DND-41 (cell line): ENCODE measurements at regions not wholly inside any gene's neighbourhood (a gene's known extent, or its start where the extent isn't known, plus 50 kb on each side); places are given as distances from the start of the nearest gene placed in this dataset.
"Not testable (repeated sequence)": the region's sequence is repeated elsewhere in the genome, so short reads cannot be mapped to it uniquely, and the experiment has no call there.

Source experiments
- ATAC-seq: fragments of 200-7000 bp; cut with Tn5 transposase; 3 replicates; pipeline ENCODE4 v1.9.1; 2021; ENCODE audit warnings: low read depth; ENCODE audit not compliant: insufficient read depth
- DNase-seq: peaks from one replicate; pipeline ENCODE4 v3.0.0-alpha.2; 2020
- H2AFZ ChIP-seq: 2 replicates; pipeline ENCODE4 v1.6.0; 2012; ENCODE audit warnings: low read depth, low read length
- H3K27ac ChIP-seq: 2 replicates; pipeline ENCODE4 v1.5.1; 2012; ENCODE audit warnings: low read length, inconsistent platforms
- H3K27me3 ChIP-seq: fragments of 200-600 bp; sonication (generic); 2 replicates; pipeline ENCODE4 v1.6.0; 2012; ENCODE audit warnings: low read length, mild to moderate bottlenecking, inconsistent platforms; ENCODE audit not compliant: insufficient read depth, poor library complexity
- H3K36me3 ChIP-seq: 2 replicates; pipeline ENCODE4 v1.5.1; 2012; ENCODE audit warnings: low read length, inconsistent platforms; ENCODE audit not compliant: insufficient read depth
- H3K4me1 ChIP-seq: 2 replicates; pipeline ENCODE4 v1.5.1; 2012; ENCODE audit warnings: mild to moderate bottlenecking, low read length; ENCODE audit not compliant: insufficient read depth
- H3K4me2 ChIP-seq: 2 replicates; pipeline ENCODE4 v1.6.0; 2012; ENCODE audit warnings: mild to moderate bottlenecking, moderate library complexity, low read length, inconsistent platforms; ENCODE audit not compliant: insufficient read depth
- H3K4me3 ChIP-seq, 2 experiments: fragments of 200-600 bp in 1 of 2; shearing (Covaris generic) in 1 of 2; 2 replicates each; pipeline ENCODE4 v1.5.1; 2012 to 2016; ENCODE audit warnings: inconsistent platforms in 2 of 2, low read length in 2 of 2, mild to moderate bottlenecking in 2 of 2, low read depth in 1 of 2, moderate library complexity in 1 of 2
- H3K79me2 ChIP-seq: 2 replicates; pipeline ENCODE4 v1.6.0; 2012; ENCODE audit warnings: low read length, inconsistent platforms; ENCODE audit not compliant: insufficient read depth
- H3K9ac ChIP-seq: 2 replicates; pipeline ENCODE4 v1.6.0; 2012; ENCODE audit warnings: low read depth, mild to moderate bottlenecking, inconsistent platforms, low read length, moderate library complexity
- H3K9me3 ChIP-seq: 2 replicates; pipeline ENCODE4 v1.5.1; 2012; ENCODE audit warnings: low read length, moderate library complexity, mild to moderate bottlenecking, inconsistent platforms; ENCODE audit not compliant: insufficient read depth, severe bottlenecking
- H4K20me1 ChIP-seq: 2 replicates; pipeline ENCODE4 v1.6.0; 2012; ENCODE audit warnings: low read length; ENCODE audit not compliant: insufficient read depth
- EZH2 ChIP-seq: IDR thresholded peaks from 3 replicates; pipeline ENCODE4 v1.6.1; 2012; ENCODE audit warnings: borderline replicate concordance, low read depth, mild to moderate bottlenecking, moderate library complexity, low read length, inconsistent platforms; ENCODE audit not compliant: severe bottlenecking
- TF ChIP-seq, protein P1 (sequence below): IDR thresholded peaks from 2 replicates; pipeline ENCODE4 v1.5.1; 2012; ENCODE audit warnings: borderline replicate concordance, low read length, moderate library complexity, mild to moderate bottlenecking; ENCODE audit not compliant: poor library complexity, severe bottlenecking; ENCODE audit errors: extremely low read depth

- H3K36me3 ChIP-seq, result no peaks in the 10 kb centered on the region
- H3K79me2 ChIP-seq, result no peaks in the 10 kb centered on the region
- no peak for TF ChIP-seq EZH2
- TF ChIP-seq, protein P1, sequence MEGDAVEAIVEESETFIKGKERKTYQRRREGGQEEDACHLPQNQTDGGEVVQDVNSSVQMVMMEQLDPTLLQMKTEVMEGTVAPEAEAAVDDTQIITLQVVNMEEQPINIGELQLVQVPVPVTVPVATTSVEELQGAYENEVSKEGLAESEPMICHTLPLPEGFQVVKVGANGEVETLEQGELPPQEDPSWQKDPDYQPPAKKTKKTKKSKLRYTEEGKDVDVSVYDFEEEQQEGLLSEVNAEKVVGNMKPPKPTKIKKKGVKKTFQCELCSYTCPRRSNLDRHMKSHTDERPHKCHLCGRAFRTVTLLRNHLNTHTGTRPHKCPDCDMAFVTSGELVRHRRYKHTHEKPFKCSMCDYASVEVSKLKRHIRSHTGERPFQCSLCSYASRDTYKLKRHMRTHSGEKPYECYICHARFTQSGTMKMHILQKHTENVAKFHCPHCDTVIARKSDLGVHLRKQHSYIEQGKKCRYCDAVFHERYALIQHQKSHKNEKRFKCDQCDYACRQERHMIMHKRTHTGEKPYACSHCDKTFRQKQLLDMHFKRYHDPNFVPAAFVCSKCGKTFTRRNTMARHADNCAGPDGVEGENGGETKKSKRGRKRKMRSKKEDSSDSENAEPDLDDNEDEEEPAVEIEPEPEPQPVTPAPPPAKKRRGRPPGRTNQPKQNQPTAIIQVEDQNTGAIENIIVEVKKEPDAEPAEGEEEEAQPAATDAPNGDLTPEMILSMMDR, result no peak
- DNase-seq (no peak), ATAC-seq (no peak)
- H3K4me1 ChIP-seq, result no peaks in the 10 kb centered on the region
- no peaks in the 10 kb centered on the region for H3K27me3 ChIP-seq
- H3K4me3 ChIP-seq, result no peak overlapping the region
- no peak overlapping the region for H3K27ac ChIP-seq
- H3K9ac ChIP-seq, result no peak overlapping the region
- H2AFZ ChIP-seq, result no peak overlapping the region
- no peak overlapping the region for H3K4me2 ChIP-seq
- no peaks in the 10 kb centered on the region for H4K20me1 ChIP-seq
- H3K9me3 ChIP-seq, result no peaks in the 10 kb centered on the region
Observed at GRCh38 chr17:14725729-14726128, 424.8 kb downstream of the HS3ST3B1 start.

DNA sequence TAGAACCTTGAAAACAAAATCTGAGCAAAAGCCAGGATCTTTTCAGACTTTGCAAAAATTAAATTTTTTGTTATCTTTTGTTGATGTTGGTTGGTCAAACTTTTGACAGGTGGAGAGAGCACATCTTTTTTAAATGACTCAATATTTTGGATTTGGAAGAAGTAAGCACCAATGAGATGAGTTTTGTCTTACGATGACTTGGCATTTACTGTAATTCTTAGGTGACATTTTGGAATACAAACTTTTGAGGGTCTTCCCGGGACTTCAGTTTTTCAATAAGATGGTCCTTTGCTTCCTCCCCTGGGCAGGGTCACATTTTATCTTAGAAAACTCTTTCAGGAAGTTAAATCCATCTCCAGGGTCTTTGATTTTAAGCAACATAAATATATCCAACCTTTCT, 423.9 kb downstream of the HS3ST3B1 start:
- DNase-seq (no peak), ATAC-seq (no peak)
- H3K4me2 ChIP-seq, result no peak overlapping the region
- no peaks in the 10 kb centered on the region for H3K27me3 ChIP-seq
- no peak overlapping the region for H3K9ac ChIP-seq
- H3K27ac ChIP-seq, result no peak overlapping the region
- no peaks in the 10 kb centered on the region for H3K9me3 ChIP-seq
- no peak overlapping the region for H2AFZ ChIP-seq
- no peaks in the 10 kb centered on the region for H3K4me1 ChIP-seq
- no peaks in the 10 kb centered on the region for H3K79me2 ChIP-seq
- H3K36me3 ChIP-seq, result no peaks in the 10 kb centered on the region
- no peak for TF ChIP-seq EZH2
- TF ChIP-seq, protein P1, result no peak
- H4K20me1 ChIP-seq, result no peaks in the 10 kb centered on the region
- no peak overlapping the region for H3K4me3 ChIP-seq

DNA sequence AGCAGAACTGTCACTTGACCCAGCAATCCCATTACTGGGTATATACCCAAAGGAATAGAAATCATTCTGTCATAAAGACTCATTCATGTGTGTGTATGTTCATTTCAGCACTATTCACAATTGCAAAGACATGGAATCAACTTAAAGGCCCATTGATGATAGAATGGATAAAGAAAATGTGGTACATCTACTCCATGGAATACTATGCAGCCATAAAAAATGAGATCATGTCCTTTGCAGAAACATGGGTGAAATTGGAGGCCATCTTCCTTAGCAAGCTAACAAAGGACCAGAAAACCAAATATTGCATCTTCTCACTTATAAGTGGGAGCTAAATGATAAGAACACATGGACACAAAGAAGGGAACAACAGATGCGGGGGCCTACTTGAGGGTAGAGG, 422.5 kb downstream of the HS3ST3B1 start:
- not testable (repeated sequence) for H3K27me3 ChIP-seq, ATAC-seq

DNA sequence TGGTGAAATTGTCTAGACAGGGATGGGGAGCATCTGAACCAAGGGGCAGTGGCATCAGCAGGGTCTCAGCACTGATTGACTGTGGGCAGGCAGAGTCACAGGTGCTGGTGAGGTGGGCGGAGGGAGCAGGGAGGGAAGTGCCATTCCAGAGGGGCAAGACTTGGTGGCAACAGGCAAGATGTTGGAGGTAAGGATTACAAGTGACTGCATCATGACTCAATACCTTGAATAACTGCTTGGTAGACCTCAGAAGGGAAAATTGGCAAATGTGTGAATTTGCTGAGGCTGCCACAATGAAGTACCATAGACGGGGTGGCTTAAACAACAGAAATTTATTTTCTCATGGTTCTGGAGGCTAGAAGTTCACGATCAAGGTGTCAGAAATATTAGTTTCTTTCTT, 419.1 kb downstream of the HS3ST3B1 start:
- H3K9ac ChIP-seq, result no peak overlapping the region

More for the DNA sequence above, 422.5 kb downstream of the HS3ST3B1 start:
- not testable (repeated sequence) for H2AFZ ChIP-seq, H3K9me3 ChIP-seq, H3K79me2 ChIP-seq, DNase-seq, H4K20me1 ChIP-seq, H3K36me3 ChIP-seq, H3K4me2 ChIP-seq, H3K4me1 ChIP-seq, H3K9ac ChIP-seq, H3K27ac ChIP-seq, H3K4me3 ChIP-seq

More for the DNA sequence above, 419.1 kb downstream of the HS3ST3B1 start:
- DNase-seq (no peak), ATAC-seq (no peak)
- Histone ChIP-seq H3K4me2 (no peak overlapping the region), H3K27ac (no peak overlapping the region), H3K4me1 (peaks cover 14% of the 10 kb centered on the region), H3K9me3 (no peaks in the 10 kb centered on the region), H3K27me3 (no peaks in the 10 kb centered on the region), H3K4me3 (no peak overlapping the region), H4K20me1 (no peaks in the 10 kb centered on the region), H3K79me2 (no peaks in the 10 kb centered on the region), H2AFZ (no peak overlapping the region), H3K36me3 (no peaks in the 10 kb centered on the region)
- no peak for TF ChIP-seq EZH2
- TF ChIP-seq, protein P1, result no peak
